ENCODE measurements at regions not wholly inside any gene's neighbourhood (a gene's known extent, or its start where the extent isn't known, plus 50 kb on each side); places are given as distances from the start of the nearest gene placed in this dataset.

DNA sequence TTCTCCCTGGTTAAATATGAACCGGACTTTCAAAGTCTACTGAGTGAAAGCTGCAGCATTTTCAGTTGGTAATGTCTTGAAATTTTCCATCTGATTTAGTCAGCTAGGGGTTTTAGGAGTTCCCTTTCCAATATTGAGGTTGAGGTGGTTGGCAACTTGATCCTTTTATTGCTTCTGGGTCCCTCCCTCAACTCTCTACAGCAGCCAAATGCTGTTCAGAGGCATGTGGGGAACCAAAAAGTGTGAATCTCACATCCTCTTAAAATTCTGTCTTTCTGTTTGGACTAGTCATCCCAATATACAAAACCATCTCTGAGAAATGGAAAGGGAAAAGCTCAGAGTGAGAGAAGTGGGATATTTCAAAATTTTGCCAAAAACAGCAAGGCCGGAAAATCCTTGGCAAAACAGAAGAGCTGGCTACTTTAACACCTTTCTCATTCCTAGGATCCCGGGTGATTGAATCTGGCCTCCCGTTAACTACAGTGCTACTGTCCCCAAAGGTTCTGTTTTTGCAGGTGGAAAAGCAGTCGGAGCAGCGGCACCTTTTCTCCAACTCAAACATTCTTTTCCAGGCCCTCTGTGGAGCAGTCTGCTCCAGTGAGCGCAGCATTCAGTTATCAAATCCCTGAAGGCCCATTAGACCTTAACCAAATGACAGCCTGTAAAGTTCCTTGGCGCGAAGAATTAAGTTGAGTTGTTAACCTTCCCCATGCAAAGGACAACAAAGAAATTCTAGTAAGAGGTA lies 345.9 kb upstream of the NUDT12 start:
- DNase-seq: peak; percentile 39
- H3K4me1 ChIP-seq (ENCODE audit: control insufficient read depth, low read depth, low read length): no peaks in the 10 kb centered on the region
- no peak overlapping the region for H3K18ac ChIP-seq (ENCODE audit: low read length)
- no peak overlapping the region for H4K5ac ChIP-seq (ENCODE audit: low read length)
- no peak overlapping the region for H3K9ac ChIP-seq (ENCODE audit: low read length)
- no peak overlapping the region for H3K56ac ChIP-seq (ENCODE audit: low read length)
- H2BK15ac ChIP-seq (replicated peaks; ENCODE audit: low read depth): no peak overlapping the region
- H2AK5ac ChIP-seq (ENCODE audit: low read length): no peak overlapping the region
- no peak overlapping the region for H2BK5ac ChIP-seq (ENCODE audit: low read length)
- H3K4me3 ChIP-seq (ENCODE audit: low read length): no peak overlapping the region
- H3K27ac ChIP-seq (ENCODE audit: low read depth, low read length): no peak overlapping the region
- H2BK120ac ChIP-seq (ENCODE audit: low read depth, low read length): no peak overlapping the region
- no peaks in the 10 kb centered on the region for H3K79me2 ChIP-seq (ENCODE audit: control insufficient read depth, insufficient read depth, low read length)
- H3K23ac ChIP-seq (ENCODE audit: low read length): no peak overlapping the region
- no peak overlapping the region for H4K8ac ChIP-seq (ENCODE audit: low read depth, low read length)
- H3K27me3 ChIP-seq (ENCODE audit: insufficient read depth, low read length, poor library complexity): no peaks in the 10 kb centered on the region
- no peaks in the 10 kb centered on the region for H3K36me3 ChIP-seq (ENCODE audit: control insufficient read depth, insufficient read depth, low read length)
- no peak overlapping the region for H3K4ac ChIP-seq (ENCODE audit: low read depth, low read length)
- H3K79me1 ChIP-seq (ENCODE audit: low read length): no peaks in the 10 kb centered on the region
- no CpG with 5 or more reads among the region's 9 CpGs for WGBS (ENCODE audit: extremely low coverage, insufficient coverage, low lambda C conversion rate)
- no peak overlapping the region for H3K4me2 ChIP-seq (ENCODE audit: low read length)

DNA sequence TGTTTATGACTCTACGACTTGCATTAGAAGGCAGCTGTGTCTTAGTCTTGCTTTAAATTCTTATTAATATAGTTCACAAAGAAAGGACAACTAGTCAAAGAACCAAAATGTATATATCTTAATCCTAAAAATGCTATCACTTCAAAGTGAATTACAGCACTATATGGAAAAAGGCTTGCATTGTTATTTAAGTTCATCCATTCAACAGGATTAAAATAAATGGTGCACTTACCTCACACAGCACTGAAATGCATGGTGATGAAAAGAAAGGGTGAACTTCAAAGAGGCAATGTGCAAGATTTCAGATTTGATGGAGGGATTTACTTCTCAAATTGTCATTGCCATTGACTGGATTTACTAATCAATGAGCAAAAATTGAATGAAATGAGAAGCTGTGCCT lies 344.4 kb upstream of the NUDT12 start:
- Histone ChIP-seq H4K5ac (ENCODE audit: low read length) (no peak overlapping the region), H2BK120ac (ENCODE audit: low read depth, low read length) (no peak overlapping the region), H3K9ac (ENCODE audit: low read length) (no peak overlapping the region), H3K56ac (ENCODE audit: low read length) (no peak overlapping the region), H3K18ac (ENCODE audit: low read length) (no peak overlapping the region), H3K4me1 (ENCODE audit: control insufficient read depth, low read depth, low read length) (no peaks in the 10 kb centered on the region), H3K36me3 (ENCODE audit: control insufficient read depth, insufficient read depth, low read length) (no peaks in the 10 kb centered on the region), H3K4ac (ENCODE audit: low read depth, low read length) (no peak overlapping the region), H3K79me2 (ENCODE audit: control insufficient read depth, insufficient read depth, low read length) (no peaks in the 10 kb centered on the region), H2BK15ac (replicated peaks; ENCODE audit: low read depth) (no peak overlapping the region), H3K23ac (ENCODE audit: low read length) (no peak overlapping the region), H3K79me1 (ENCODE audit: low read length) (no peaks in the 10 kb centered on the region), H3K4me3 (ENCODE audit: low read length) (no peak overlapping the region), H2AK5ac (ENCODE audit: low read length) (no peak overlapping the region), H3K27ac (ENCODE audit: low read depth, low read length) (no peak overlapping the region), H3K4me2 (ENCODE audit: low read length) (no peak overlapping the region), H2BK5ac (ENCODE audit: low read length) (no peak overlapping the region), H4K8ac (ENCODE audit: low read depth, low read length) (no peak overlapping the region), H3K27me3 (ENCODE audit: insufficient read depth, low read length, poor library complexity) (no peaks in the 10 kb centered on the region)
- no peak for DNase-seq
- WGBS (ENCODE audit: extremely low coverage, insufficient coverage, low lambda C conversion rate): no CpG with 5 or more reads among the region's 1 CpG

DNA sequence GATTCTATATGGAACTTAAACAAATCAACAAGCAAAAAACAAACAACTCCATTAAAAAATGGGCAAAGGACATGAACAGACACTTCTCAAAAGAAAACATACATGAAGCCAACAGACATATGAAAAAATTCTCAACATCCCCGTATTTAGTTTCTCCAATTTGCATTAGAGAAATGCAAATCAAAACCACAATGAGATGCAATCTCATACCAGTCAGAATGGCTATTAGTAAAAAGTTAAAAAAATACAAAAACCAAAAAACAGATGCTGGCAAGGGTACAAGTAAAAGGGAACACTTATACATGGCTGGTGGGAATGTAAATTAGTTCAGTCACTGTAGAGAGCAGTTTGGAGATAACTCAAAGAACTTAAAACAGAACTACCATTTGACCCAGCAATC lies 342.1 kb upstream of the NUDT12 start:
- Histone ChIP-seq H3K79me2 (ENCODE audit: control insufficient read depth, insufficient read depth, low read length) (no peaks in the 10 kb centered on the region), H4K8ac (ENCODE audit: low read depth, low read length) (no peak overlapping the region), H3K4me2 (ENCODE audit: low read length) (no peak overlapping the region), H3K27me3 (ENCODE audit: insufficient read depth, low read length, poor library complexity) (no peaks in the 10 kb centered on the region), H2BK5ac (ENCODE audit: low read length) (no peak overlapping the region), H3K79me1 (ENCODE audit: low read length) (no peaks in the 10 kb centered on the region), H3K9ac (ENCODE audit: low read length) (no peak overlapping the region), H3K4me3 (ENCODE audit: low read length) (no peak overlapping the region), H3K27ac (ENCODE audit: low read depth, low read length) (no peak overlapping the region), H3K23ac (ENCODE audit: low read length) (no peak overlapping the region), H4K5ac (ENCODE audit: low read length) (no peak overlapping the region), H3K4ac (ENCODE audit: low read depth, low read length) (no peak overlapping the region), H3K18ac (ENCODE audit: low read length) (no peak overlapping the region), H2AK5ac (ENCODE audit: low read length) (no peak overlapping the region), H2BK15ac (replicated peaks; ENCODE audit: low read depth) (no peak overlapping the region), H3K36me3 (ENCODE audit: control insufficient read depth, insufficient read depth, low read length) (no peaks in the 10 kb centered on the region), H3K56ac (ENCODE audit: low read length) (no peak overlapping the region), H3K4me1 (ENCODE audit: control insufficient read depth, low read depth, low read length) (no peaks in the 10 kb centered on the region), H2BK120ac (ENCODE audit: low read depth, low read length) (no peak overlapping the region)
- WGBS (ENCODE audit: extremely low coverage, insufficient coverage, low lambda C conversion rate): no CpG with 5 or more reads among the region's 1 CpG
- no peak for DNase-seq

DNA sequence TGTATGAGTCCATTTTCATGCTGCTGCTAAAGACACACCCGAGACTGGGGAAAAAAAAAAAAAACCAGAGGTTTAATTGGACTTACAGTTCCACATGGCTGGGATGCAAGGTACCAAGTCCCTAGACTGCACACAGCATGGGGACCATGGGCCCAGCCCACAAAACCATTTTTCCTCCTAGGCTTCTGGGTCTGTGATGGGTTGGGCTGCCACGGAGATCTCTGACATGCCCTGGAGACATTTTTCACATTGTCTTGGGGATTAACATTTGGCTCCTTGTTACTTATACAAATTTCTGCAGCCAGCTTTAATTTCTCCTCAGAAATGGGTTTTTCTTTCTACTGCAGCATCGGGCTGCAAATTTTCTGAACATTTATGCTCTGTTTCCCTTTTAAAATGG lies 340.3 kb upstream of the NUDT12 start:
- WGBS (ENCODE audit: extremely low coverage, insufficient coverage, low lambda C conversion rate): no CpG with 5 or more reads among the region's 3 CpGs
- Histone ChIP-seq H3K18ac (ENCODE audit: low read length) (no peak overlapping the region), H3K9ac (ENCODE audit: low read length) (no peak overlapping the region), H3K4me2 (ENCODE audit: low read length) (no peak overlapping the region), H3K27ac (ENCODE audit: low read depth, low read length) (no peak overlapping the region), H2BK120ac (ENCODE audit: low read depth, low read length) (no peak overlapping the region), H4K8ac (ENCODE audit: low read depth, low read length) (no peak overlapping the region), H2BK5ac (ENCODE audit: low read length) (no peak overlapping the region), H4K5ac (ENCODE audit: low read length) (no peak overlapping the region), H2AK5ac (ENCODE audit: low read length) (no peak overlapping the region), H3K4me1 (ENCODE audit: control insufficient read depth, low read depth, low read length) (no peaks in the 10 kb centered on the region), H3K23ac (ENCODE audit: low read length) (no peak overlapping the region), H2BK15ac (replicated peaks; ENCODE audit: low read depth) (no peak overlapping the region), H3K56ac (ENCODE audit: low read length) (no peak overlapping the region), H3K4me3 (ENCODE audit: low read length) (no peak overlapping the region), H3K4ac (ENCODE audit: low read depth, low read length) (no peak overlapping the region), H3K36me3 (ENCODE audit: control insufficient read depth, insufficient read depth, low read length) (no peaks in the 10 kb centered on the region), H3K27me3 (ENCODE audit: insufficient read depth, low read length, poor library complexity) (no peaks in the 10 kb centered on the region), H3K79me1 (ENCODE audit: low read length) (no peaks in the 10 kb centered on the region), H3K79me2 (ENCODE audit: control insufficient read depth, insufficient read depth, low read length) (no peaks in the 10 kb centered on the region)
- DNase-seq: no peak

DNA sequence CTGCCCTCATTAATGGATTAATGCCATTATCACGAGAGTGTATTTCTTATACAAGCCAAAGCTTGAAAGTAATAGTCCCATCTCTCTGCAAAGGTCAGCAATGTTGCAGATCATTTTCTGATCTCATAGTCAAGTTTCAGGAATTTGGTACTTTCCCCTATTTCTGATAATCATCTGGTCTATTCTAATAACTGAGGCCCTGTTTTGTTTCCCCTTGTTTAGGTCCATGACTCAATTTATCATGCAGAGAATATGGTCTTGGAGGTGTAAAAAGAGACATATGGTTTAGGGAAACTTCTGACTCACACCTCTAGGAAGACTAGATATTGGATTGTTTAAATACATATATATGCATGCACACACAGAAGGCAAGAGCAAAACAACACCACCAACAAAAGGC lies 339.3 kb upstream of the NUDT12 start:
- no peak overlapping the region for H2BK120ac ChIP-seq (ENCODE audit: low read depth, low read length)
- no peak overlapping the region for H2BK5ac ChIP-seq (ENCODE audit: low read length)
- no peak overlapping the region for H3K9ac ChIP-seq (ENCODE audit: low read length)
- H3K4me1 ChIP-seq (ENCODE audit: control insufficient read depth, low read depth, low read length): no peaks in the 10 kb centered on the region
- H3K4me2 ChIP-seq (ENCODE audit: low read length): no peak overlapping the region
- no peaks in the 10 kb centered on the region for H3K79me2 ChIP-seq (ENCODE audit: control insufficient read depth, insufficient read depth, low read length)
- H3K27ac ChIP-seq (ENCODE audit: low read depth, low read length): no peak overlapping the region
- no peak overlapping the region for H3K23ac ChIP-seq (ENCODE audit: low read length)
- H3K4me3 ChIP-seq (ENCODE audit: low read length): no peak overlapping the region
- no peak overlapping the region for H2BK15ac ChIP-seq (replicated peaks; ENCODE audit: low read depth)
- no peak overlapping the region for H3K18ac ChIP-seq (ENCODE audit: low read length)
- no peak overlapping the region for H3K4ac ChIP-seq (ENCODE audit: low read depth, low read length)
- no peak overlapping the region for H4K5ac ChIP-seq (ENCODE audit: low read length)
- H4K8ac ChIP-seq (ENCODE audit: low read depth, low read length): no peak overlapping the region
- no peaks in the 10 kb centered on the region for H3K36me3 ChIP-seq (ENCODE audit: control insufficient read depth, insufficient read depth, low read length)
- DNase-seq: no peak
- WGBS (ENCODE audit: extremely low coverage, insufficient coverage, low lambda C conversion rate): no CpG with 5 or more reads among the region's 1 CpG
- no peaks in the 10 kb centered on the region for H3K27me3 ChIP-seq (ENCODE audit: insufficient read depth, low read length, poor library complexity)
- no peak overlapping the region for H3K56ac ChIP-seq (ENCODE audit: low read length)
- no peaks in the 10 kb centered on the region for H3K79me1 ChIP-seq (ENCODE audit: low read length)
- H2AK5ac ChIP-seq (ENCODE audit: low read length): no peak overlapping the region

DNA sequence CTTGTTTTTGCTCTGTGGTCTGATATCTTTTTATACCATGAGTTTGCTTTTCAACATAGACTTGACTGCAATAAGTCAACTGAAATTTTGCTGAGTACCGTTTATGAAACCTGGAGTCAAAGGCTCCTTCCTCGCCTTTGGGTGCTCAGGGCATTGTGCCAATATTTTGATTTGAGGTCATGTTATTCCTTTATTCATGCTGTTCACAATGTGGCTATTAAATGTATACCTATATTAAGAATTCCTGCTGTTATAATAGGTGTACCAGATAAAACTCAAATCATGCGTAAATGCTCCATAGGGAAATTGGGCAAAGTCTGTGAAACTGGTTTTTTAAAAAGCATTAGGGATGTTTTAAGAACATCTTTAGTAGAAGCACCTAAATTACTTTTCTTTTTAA lies 334.0 kb upstream of the NUDT12 start:
- no CpG with 5 or more reads among the region's 3 CpGs for WGBS (ENCODE audit: extremely low coverage, insufficient coverage, low lambda C conversion rate)

More for the DNA sequence above, 334.0 kb upstream of the NUDT12 start:
- Histone ChIP-seq H3K79me1 (ENCODE audit: low read length) (no peaks in the 10 kb centered on the region), H3K4me3 (ENCODE audit: low read length) (no peak overlapping the region), H3K4me1 (ENCODE audit: control insufficient read depth, low read depth, low read length) (peaks cover 3% of the 10 kb centered on the region), H4K8ac (ENCODE audit: low read depth, low read length) (no peak overlapping the region), H4K5ac (ENCODE audit: low read length) (no peak overlapping the region), H3K79me2 (ENCODE audit: control insufficient read depth, insufficient read depth, low read length) (no peaks in the 10 kb centered on the region), H2BK15ac (replicated peaks; ENCODE audit: low read depth) (no peak overlapping the region), H3K27me3 (ENCODE audit: insufficient read depth, low read length, poor library complexity) (no peaks in the 10 kb centered on the region), H3K9ac (ENCODE audit: low read length) (no peak overlapping the region), H3K23ac (ENCODE audit: low read length) (no peak overlapping the region), H3K36me3 (ENCODE audit: control insufficient read depth, insufficient read depth, low read length) (no peaks in the 10 kb centered on the region), H3K56ac (ENCODE audit: low read length) (no peak overlapping the region), H3K4ac (ENCODE audit: low read depth, low read length) (peak overlapping the region; percentile 36), H2BK120ac (ENCODE audit: low read depth, low read length) (no peak overlapping the region), H3K27ac (ENCODE audit: low read depth, low read length) (no peak overlapping the region), H2AK5ac (ENCODE audit: low read length) (no peak overlapping the region), H3K18ac (ENCODE audit: low read length) (no peak overlapping the region), H2BK5ac (ENCODE audit: low read length) (no peak overlapping the region), H3K4me2 (ENCODE audit: low read length) (no peak overlapping the region)
- no peak for DNase-seq
